H1 (cell line): ENCODE measurements at regions not wholly inside any gene's neighbourhood (a gene's known extent, or its start where the extent isn't known, plus 50 kb on each side); places are given as distances from the start of the nearest gene placed in this dataset.

Experiments
- CTCF ChIA-PET: fragments of 300-600 bp; sonication (Branson Sonifier 250); formaldehyde crosslinking; loops from one replicate; lab custom pipeline; 2021; ENCODE audit not compliant: partially characterized antibody; lab: Charles Lee
- POLR2A ChIA-PET: fragments of 300-600 bp; sonication (Branson Sonifier 250); formaldehyde crosslinking; loops from one replicate; lab custom pipeline; 2021; ENCODE audit warnings: inconsistent platforms; ENCODE audit not compliant: partially characterized antibody; lab: Charles Lee
- DNase-seq, 2 experiments: peaks; one replicate each; pipeline versions ENCODE4 v3.0.0 to v3.0.0-alpha.2; 2010 to 2022; ENCODE audit warnings: low spot score in 2 of 2, low read depth in 1 of 2, mixed read lengths in 1 of 2
- FAIRE-seq: peaks from 2 replicates; lab custom pipeline; 2011; peaks lifted over from hg19 to GRCh38; lab: Jason Lieb, UNC
- H2AFZ ChIP-seq: 2 replicates; pipeline ENCODE4 v1.8.1; 2012; ENCODE audit warnings: low read length, inconsistent platforms
- H2AK5ac ChIP-seq: 2 replicates; pipeline ENCODE4 v1.6.1; 2013; ENCODE audit warnings: low read depth, low read length
- H2BK120ac ChIP-seq: replicated peaks from 2 replicates; pipeline ENCODE3; 2013; ENCODE audit warnings: low read depth, low read length, inconsistent platforms
- H2BK12ac ChIP-seq: 2 replicates; pipeline ENCODE4 v1.6.1; 2013; ENCODE audit warnings: low read depth, low read length
- H2BK15ac ChIP-seq: 2 replicates; pipeline ENCODE4 v1.6.1; 2013; ENCODE audit warnings: low read length
- H2BK20ac ChIP-seq: 2 replicates; pipeline ENCODE4 v1.6.1; 2013; ENCODE audit warnings: low read length
- H2BK5ac ChIP-seq: 2 replicates; pipeline ENCODE4 v1.6.1; 2013; ENCODE audit warnings: low read depth, low read length
- H3K14ac ChIP-seq: 2 replicates; pipeline ENCODE4 v1.6.1; 2013; ENCODE audit warnings: inconsistent platforms; ENCODE audit not compliant: insufficient read length
- H3K18ac ChIP-seq: 2 replicates; pipeline ENCODE4 v1.6.1; 2013; ENCODE audit warnings: low read length; ENCODE audit errors: extremely low read depth
- H3K23ac ChIP-seq: 2 replicates; pipeline ENCODE4 v1.6.1; 2013; ENCODE audit warnings: inconsistent platforms; ENCODE audit not compliant: insufficient read length
- H3K23me2 ChIP-seq: 2 replicates; pipeline ENCODE4 v1.6.1; 2013; ENCODE audit warnings: low read depth, low read length
- H3K27ac ChIP-seq: 2 replicates; pipeline ENCODE4 v1.6.1; 2011; ENCODE audit warnings: low read depth, low read length, inconsistent platforms
- H3K27me3 ChIP-seq, 4 experiments: replicated peaks in 1 of 4; 1 replicate in 1 of 4; 2 replicates in 3 of 4; pipeline versions ENCODE4 v1.6.1 to v1.8.1; 2011 to 2013; ENCODE audit warnings: low read length in 3 of 4, mild to moderate bottlenecking in 3 of 4, inconsistent platforms in 2 of 4, mixed read lengths in 2 of 4, moderate library complexity in 1 of 4; ENCODE audit not compliant: control insufficient read depth in 3 of 4, insufficient read depth in 3 of 4; ENCODE audit errors: extremely low read depth in 1 of 4
- H3K36me3 ChIP-seq, 4 experiments: 2 replicates each; pipeline versions ENCODE4 v1.6.1 to v1.8.1; 2011 to 2013; ENCODE audit warnings: mild to moderate bottlenecking in 4 of 4, low read length in 3 of 4, moderate library complexity in 2 of 4, control low read depth in 1 of 4, inconsistent platforms in 1 of 4; ENCODE audit not compliant: insufficient read depth in 4 of 4, control insufficient read depth in 2 of 4
- H3K4ac ChIP-seq: replicated peaks from 2 replicates; pipeline ENCODE3; 2013; ENCODE audit warnings: low read length, low read depth, mixed read lengths, inconsistent platforms; ENCODE audit not compliant: insufficient read length
- H3K4me1 ChIP-seq, 4 experiments: replicated peaks in 1 of 4; 1 replicate in 1 of 4; 2 replicates in 3 of 4; pipeline versions ENCODE4 v1.6.1 to v1.8.1; 2011 to 2013; ENCODE audit warnings: low read length in 3 of 4, inconsistent platforms in 2 of 4, mixed read lengths in 1 of 4; ENCODE audit not compliant: insufficient read depth in 4 of 4, control insufficient read depth in 3 of 4
- H3K4me2 ChIP-seq, 2 experiments: 2 replicates each; pipeline versions ENCODE4 v1.6.1 to v1.8.1; 2011 to 2013; ENCODE audit warnings: low read depth in 2 of 2, low read length in 2 of 2, control low read depth in 1 of 2, inconsistent platforms in 1 of 2, mild to moderate bottlenecking in 1 of 2; ENCODE audit not compliant: insufficient read depth in 1 of 2
- H3K4me3 ChIP-seq, 4 experiments: fragments of 200-600, 300-600 bp in 1 of 4; sonication (generic), shearing (Covaris generic), sonication (Bioruptor Twin) in 1 of 4; 2 replicates each; pipeline versions ENCODE4 v1.5.1 to v1.8.1; 2011 to 2016; ENCODE audit warnings: low read length in 4 of 4, low read depth in 3 of 4, control low read depth in 2 of 4, inconsistent platforms in 2 of 4, mild to moderate bottlenecking in 2 of 4, mixed read lengths in 1 of 4, moderate library complexity in 1 of 4; ENCODE audit not compliant: insufficient read depth in 2 of 4; ENCODE audit errors: extremely low read depth in 1 of 4
- H3K56ac ChIP-seq: replicated peaks from 2 replicates; pipeline ENCODE3; 2013; ENCODE audit warnings: low read depth, mild to moderate bottlenecking, mixed read lengths, low read length, inconsistent platforms; ENCODE audit not compliant: insufficient read length
- H3K79me1 ChIP-seq: 2 replicates; pipeline ENCODE4 v1.6.1; 2013; ENCODE audit warnings: low read depth, low read length, control low read depth
- H3K79me2 ChIP-seq, 2 experiments: 2 replicates each; pipeline versions ENCODE4 v1.6.1 to v1.8.1; 2012 to 2013; ENCODE audit warnings: low read length in 2 of 2, mild to moderate bottlenecking in 2 of 2, inconsistent platforms in 1 of 2; ENCODE audit not compliant: insufficient read depth in 2 of 2, control insufficient read depth in 1 of 2
- H3K9ac ChIP-seq, 4 experiments: replicated peaks in 1 of 4; 1 replicate in 1 of 4; 2 replicates in 3 of 4; pipeline versions ENCODE4 v1.6.1 to v1.8.1; 2011 to 2013; ENCODE audit warnings: low read depth in 3 of 4, low read length in 3 of 4, control low read depth in 2 of 4, mild to moderate bottlenecking in 2 of 4, moderate library complexity in 2 of 4, inconsistent platforms in 1 of 4; ENCODE audit errors: extremely low read depth in 1 of 4
- H3K9me3 ChIP-seq, 2 experiments: 2 replicates each; pipeline versions ENCODE4 v1.6.1 to v1.8.1; 2012 to 2013; ENCODE audit warnings: mild to moderate bottlenecking in 2 of 2, moderate library complexity in 2 of 2, control low read depth in 1 of 2, inconsistent platforms in 1 of 2, low read depth in 1 of 2, low read length in 1 of 2, mixed read lengths in 1 of 2; ENCODE audit not compliant: insufficient read depth in 2 of 2
- H4K20me1 ChIP-seq, 2 experiments: replicated peaks in 1 of 2; 2 replicates each; pipeline versions ENCODE3 to v1.8.1; 2011 to 2013; ENCODE audit warnings: inconsistent platforms in 2 of 2, low read length in 2 of 2, mild to moderate bottlenecking in 1 of 2; ENCODE audit not compliant: insufficient read depth in 2 of 2, control insufficient read depth in 1 of 2
- H4K5ac ChIP-seq: 2 replicates; pipeline ENCODE4 v1.6.1; 2013; ENCODE audit warnings: low read length, low read depth, mixed read lengths, inconsistent platforms; ENCODE audit not compliant: insufficient read length
- H4K8ac ChIP-seq: 2 replicates; pipeline ENCODE4 v1.8.0; 2013; ENCODE audit warnings: mild to moderate bottlenecking, moderate library complexity, low read length, inconsistent platforms; ENCODE audit not compliant: insufficient read depth; ENCODE audit errors: extremely low read depth
- H4K91ac ChIP-seq: replicated peaks from 2 replicates; pipeline ENCODE3; 2013; ENCODE audit warnings: low read length, mixed read lengths, inconsistent platforms; ENCODE audit not compliant: insufficient read length
- ASH2L ChIP-seq: fragments of 200-600, 300-600 bp; sonication (generic); IDR thresholded peaks from one replicate; pipeline ENCODE4 v1.7.1; 2017; ENCODE audit warnings: low read length
- CEBPB ChIP-seq: IDR thresholded peaks from 2 replicates; pipeline ENCODE4 v1.6.1; 2012; ENCODE audit warnings: low read depth, low read length
- EP300 ChIP-seq, 2 experiments: IDR thresholded peaks; 1 replicate in 1 of 2; 2 replicates in 1 of 2; pipeline ENCODE4 v1.6.1; 2011 to 2012; ENCODE audit warnings: low read depth in 2 of 2, low read length in 2 of 2, mild to moderate bottlenecking in 2 of 2, borderline replicate concordance in 1 of 2, inconsistent platforms in 1 of 2, moderate library complexity in 1 of 2
- EZH2 ChIP-seq: fragments of 200-600 bp; sonication (generic); IDR thresholded peaks from 2 replicates; pipeline ENCODE4 v1.7.1; 2012; ENCODE audit warnings: low read depth, mild to moderate bottlenecking, moderate library complexity, low read length, inconsistent platforms; ENCODE audit not compliant: severe bottlenecking
- NANOG ChIP-seq: IDR thresholded peaks from 2 replicates; pipeline ENCODE4 v1.6.1; 2011; ENCODE audit warnings: low read length, low read depth, mild to moderate bottlenecking, inconsistent platforms; ENCODE audit not compliant: insufficient read depth, poor library complexity, severe bottlenecking
- NRF1 ChIP-seq: IDR thresholded peaks from 2 replicates; pipeline ENCODE4 v1.6.1; 2011; ENCODE audit warnings: mild to moderate bottlenecking, low read depth, low read length, improper control_type of control experiment
- TBP ChIP-seq: IDR thresholded peaks from 2 replicates; pipeline ENCODE4 v1.6.1; 2011; ENCODE audit warnings: low read depth, low read length, improper control_type of control experiment
- WGBS, 2 experiments: shearing (Covaris generic) in 1 of 2; methylation state at CpG; one replicate each; pipeline versions ENCODE4 v1.1.6 to v1.1.7; 2013 to 2015; ENCODE audit warnings: low lambda C conversion rate in 2 of 2, mixed read lengths in 2 of 2, inconsistent platforms in 1 of 2, low coverage in 1 of 2, missing lambda C conversion rate in 1 of 2; ENCODE audit not compliant: insufficient replicate concordance in 2 of 2, insufficient coverage in 1 of 2, insufficient read length in 1 of 2; ENCODE audit errors: extremely low coverage in 1 of 2, missing lambda C conversion rate in 1 of 2; 5-methylcytosine and 5-hydroxymethylcytosine counted together
- TF ChIP-seq, protein P1 (sequence below): IDR thresholded peaks from 2 replicates; pipeline ENCODE4 v1.6.1; 2011; ENCODE audit warnings: low read length, improper control_type of control experiment
- TF ChIP-seq, protein P2 (sequence below), 3 experiments: IDR thresholded peaks; 1 replicate in 2 of 3; 2 replicates in 1 of 3; pipeline versions ENCODE4 v1.5.1 to v1.6.1; 2011; ENCODE audit warnings: low read length in 3 of 3, mild to moderate bottlenecking in 3 of 3, inconsistent platforms in 2 of 3, low read depth in 1 of 3, moderate library complexity in 1 of 3; ENCODE audit not compliant: insufficient read depth in 1 of 3; ENCODE audit errors: control extremely low read depth in 1 of 3

DNA sequence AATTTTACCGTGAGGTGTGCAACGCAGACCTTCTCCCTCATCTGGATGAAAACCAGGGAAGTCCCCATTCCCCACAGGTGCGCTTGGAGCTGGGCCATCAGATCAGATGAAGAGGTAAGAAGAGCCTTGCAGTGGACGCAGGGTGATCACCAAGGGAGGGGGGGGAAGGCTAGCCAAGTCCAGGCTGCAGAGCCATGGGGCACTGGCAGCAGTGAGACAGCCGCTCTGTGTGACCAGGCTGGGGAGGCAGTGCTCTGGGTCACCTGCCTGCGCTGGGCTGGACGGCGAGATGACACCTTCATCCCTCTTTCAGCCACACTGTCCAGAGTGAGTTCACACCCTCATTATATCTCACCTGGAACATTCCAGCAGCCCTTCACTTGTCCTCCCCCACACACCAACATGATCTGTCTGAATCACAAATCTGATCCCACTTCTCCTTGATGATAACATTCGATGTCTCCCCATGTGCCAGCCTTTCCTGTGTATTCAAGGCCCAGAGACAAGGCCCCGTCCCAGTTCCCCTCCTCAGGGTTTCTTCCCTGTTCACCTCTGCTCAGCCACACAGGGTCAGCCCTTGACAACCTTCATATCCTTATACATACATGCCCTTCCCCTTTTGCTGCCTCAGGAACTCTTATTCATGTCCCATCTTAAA lies 65.9 kb upstream of the VASH1 start:
- Histone ChIP-seq H3K4me2 (no peak overlapping the region), H2BK5ac (no peak overlapping the region), H3K9me3 (no peaks in the 10 kb centered on the region), H3K4me3 (no peak overlapping the region), H3K56ac (no peak overlapping the region), H3K27ac (no peak overlapping the region), H3K4me1 (no peaks in the 10 kb centered on the region), H2BK15ac (no peak overlapping the region), H4K20me1 (no peaks in the 10 kb centered on the region), H2BK120ac (no peak overlapping the region), H4K91ac (no peak overlapping the region), H3K23me2 (no peaks in the 10 kb centered on the region), H2AFZ (no peak overlapping the region), H3K27me3 (no peaks in the 10 kb centered on the region), H3K23ac (no peak overlapping the region), H3K79me2 (no peaks in the 10 kb centered on the region), H2BK12ac (no peak overlapping the region), H4K5ac (no peak overlapping the region), H3K4ac (no peak overlapping the region), H3K79me1 (no peaks in the 10 kb centered on the region), H2AK5ac (no peak overlapping the region), H3K18ac (no peak overlapping the region)
- no peak for FAIRE-seq
- peak in 1 of 2 experiments; percentile 26 for DNase-seq
- WGBS, 2 experiments, result 93% methylated on average over 10 of the region's 10 CpGs; no CpG with 5 or more reads in 1 of the 2 experiments
- ChIA-PET POLR2A (interaction anchor here (0.6 kb wide), 1 partner anchor 201 kb away, joined by 3 read pairs; no protein-coding TSS in a partner anchor), CTCF (interaction anchor here (0.7 to 2.7 kb wide), 3 partner anchors 15 to 403 kb away, joined by 3 to 18 read pairs (median 3); no protein-coding TSS in a partner anchor)
- TF ChIP-seq NRF1, result no peak
- no peak for TF ChIP-seq EZH2
- TF ChIP-seq ASH2L, result no peak
- no peak for TF ChIP-seq CEBPB
- no peak for TF ChIP-seq TBP
- TF ChIP-seq NANOG, result no peak
- TF ChIP-seq, protein P1, sequence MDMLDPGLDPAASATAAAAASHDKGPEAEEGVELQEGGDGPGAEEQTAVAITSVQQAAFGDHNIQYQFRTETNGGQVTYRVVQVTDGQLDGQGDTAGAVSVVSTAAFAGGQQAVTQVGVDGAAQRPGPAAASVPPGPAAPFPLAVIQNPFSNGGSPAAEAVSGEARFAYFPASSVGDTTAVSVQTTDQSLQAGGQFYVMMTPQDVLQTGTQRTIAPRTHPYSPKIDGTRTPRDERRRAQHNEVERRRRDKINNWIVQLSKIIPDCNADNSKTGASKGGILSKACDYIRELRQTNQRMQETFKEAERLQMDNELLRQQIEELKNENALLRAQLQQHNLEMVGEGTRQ, result no peak
- TF ChIP-seq EP300 (IDR thresholded peaks at IDR 0.05; ENCODE audit: borderline replicate concordance in 1 of 2, low read depth in 2 of 2, low read length in 2 of 2), result no peak
- TF ChIP-seq, protein P2, sequence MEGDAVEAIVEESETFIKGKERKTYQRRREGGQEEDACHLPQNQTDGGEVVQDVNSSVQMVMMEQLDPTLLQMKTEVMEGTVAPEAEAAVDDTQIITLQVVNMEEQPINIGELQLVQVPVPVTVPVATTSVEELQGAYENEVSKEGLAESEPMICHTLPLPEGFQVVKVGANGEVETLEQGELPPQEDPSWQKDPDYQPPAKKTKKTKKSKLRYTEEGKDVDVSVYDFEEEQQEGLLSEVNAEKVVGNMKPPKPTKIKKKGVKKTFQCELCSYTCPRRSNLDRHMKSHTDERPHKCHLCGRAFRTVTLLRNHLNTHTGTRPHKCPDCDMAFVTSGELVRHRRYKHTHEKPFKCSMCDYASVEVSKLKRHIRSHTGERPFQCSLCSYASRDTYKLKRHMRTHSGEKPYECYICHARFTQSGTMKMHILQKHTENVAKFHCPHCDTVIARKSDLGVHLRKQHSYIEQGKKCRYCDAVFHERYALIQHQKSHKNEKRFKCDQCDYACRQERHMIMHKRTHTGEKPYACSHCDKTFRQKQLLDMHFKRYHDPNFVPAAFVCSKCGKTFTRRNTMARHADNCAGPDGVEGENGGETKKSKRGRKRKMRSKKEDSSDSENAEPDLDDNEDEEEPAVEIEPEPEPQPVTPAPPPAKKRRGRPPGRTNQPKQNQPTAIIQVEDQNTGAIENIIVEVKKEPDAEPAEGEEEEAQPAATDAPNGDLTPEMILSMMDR (IDR thresholded peaks at IDR 0.05; ENCODE audit: control extremely low read depth in 1 of 3, insufficient read depth in 1 of 3, low read depth in 1 of 3, low read length in 3 of 3), result no peak
- TF ChIP-seq, all 59 proteins: peak for 0
- Histone ChIP-seq H3K14ac (no peak overlapping the region), H4K8ac (no peak overlapping the region), H3K9ac (no peak overlapping the region), H3K36me3 (no peaks in the 10 kb centered on the region), H2BK20ac (no peak overlapping the region)
